GM12878 (cell line): ENCODE measurements at regions not wholly inside any gene's neighbourhood (a gene's known extent, or its start where the extent isn't known, plus 50 kb on each side); places are given as distances from the start of the nearest gene placed in this dataset.

Experiments
- ATAC-seq: fragments of 200-7000 bp; cut with Tn5 transposase; 3 replicates; pipeline ENCODE4 v1.9.1; 2020; ENCODE audit warnings: mild to moderate bottlenecking, moderate library complexity
- BruUV-seq: library from RNA; stranded (reverse); fragments of 400-500 nt; replicated peaks from 2 replicates; lab custom pipeline; 2021; lab: Mats Ljungman, UMichigan
- CTCF ChIA-PET: fragments of 300-600 bp; sonication (Branson Sonifier 250); formaldehyde crosslinking; extraction: SDS; loops from one replicate; lab custom pipeline; 2021; ENCODE audit warnings: inconsistent platforms; lab: Yijun Ruan, JAX
- POLR2A ChIA-PET: fragments of 350-600 bp; formaldehyde crosslinking; extraction: SDS; loops from one replicate; lab custom pipeline; 2021; ENCODE audit warnings: inconsistent platforms; lab: Charles Lee
- RAD21 ChIA-PET: fragments of 300-600 bp; sonication (Branson Sonifier 250); formaldehyde crosslinking; loops from one replicate; lab custom pipeline; 2023; ENCODE audit warnings: antibody characterized with exemption; ENCODE audit not compliant: unreplicated experiment; lab: Charles Lee
- SMC1A ChIA-PET: fragments of 300-600 bp; sonication (Branson Sonifier 250); formaldehyde crosslinking; loops from one replicate; lab custom pipeline; 2023; ENCODE audit not compliant: unreplicated experiment, uncharacterized antibody; lab: Charles Lee
- DNase-seq: peaks from one replicate; pipeline ENCODE4 v3.0.0-alpha.2; 2011; ENCODE audit warnings: low read depth, low spot score
- FAIRE-seq: peaks from 3 replicates; lab custom pipeline; 2011; peaks lifted over from hg19 to GRCh38; lab: Jason Lieb, UNC
- H2AFZ ChIP-seq: 2 replicates; pipeline ENCODE4 v1.6.0; 2011; ENCODE audit warnings: low read depth, low read length, control low read depth; ENCODE audit not compliant: control insufficient read depth
- H3K27ac ChIP-seq: 2 replicates; pipeline ENCODE4 v1.5.1; 2011; ENCODE audit warnings: control low read depth; ENCODE audit not compliant: control insufficient read depth, insufficient read depth
- H3K27me3 ChIP-seq, 2 experiments: replicated peaks in 1 of 2; 2 replicates each; pipeline versions ENCODE4 v1.6.0 to v1.6.1; 2011; ENCODE audit warnings: low read length in 1 of 2; ENCODE audit not compliant: control insufficient read depth in 2 of 2, insufficient read depth in 2 of 2
- H3K36me3 ChIP-seq, 2 experiments: 2 replicates each; pipeline ENCODE4 v1.5.1; 2011; ENCODE audit warnings: low read length in 1 of 2; ENCODE audit not compliant: control insufficient read depth in 2 of 2, insufficient read depth in 2 of 2
- H3K4me1 ChIP-seq: 2 replicates; pipeline ENCODE4 v1.6.1; 2011; ENCODE audit warnings: mild to moderate bottlenecking, low read length, moderate library complexity, mixed read lengths; ENCODE audit not compliant: control insufficient read depth, insufficient read depth
- H3K4me2 ChIP-seq: 2 replicates; pipeline ENCODE4 v1.6.0; 2011; ENCODE audit warnings: control low read depth; ENCODE audit not compliant: control insufficient read depth, insufficient read depth
- H3K4me3 ChIP-seq: fragments of 200-600 bp; sonication (generic); 2 replicates; pipeline ENCODE4 v1.5.1; 2016
- H3K79me2 ChIP-seq: 2 replicates; pipeline ENCODE4 v1.6.0; 2011; ENCODE audit warnings: low read length; ENCODE audit not compliant: control insufficient read depth, insufficient read depth
- H3K9ac ChIP-seq: 2 replicates; pipeline ENCODE4 v1.8.0; 2011; ENCODE audit warnings: low read length, control low read depth, mixed read lengths; ENCODE audit not compliant: control insufficient read depth, insufficient read depth
- H3K9me3 ChIP-seq: replicated peaks from 3 replicates; pipeline ENCODE4 v1.5.1; 2011; ENCODE audit warnings: mild to moderate bottlenecking, low read length; ENCODE audit not compliant: control insufficient read depth, insufficient read depth
- H4K20me1 ChIP-seq: 2 replicates; pipeline ENCODE4 v1.6.0; 2011; ENCODE audit not compliant: control insufficient read depth, insufficient read depth
- BACH1 ChIP-seq: fragments of 450-650 bp; IDR thresholded peaks from 2 replicates; pipeline ENCODE4 v1.6.1; 2017; ENCODE audit warnings: mild to moderate bottlenecking, borderline replicate concordance
- CBX5 ChIP-seq: sonication (generic); IDR thresholded peaks from 2 replicates; pipeline ENCODE4 v1.6.1; 2016; ENCODE audit warnings: low read depth, moderate library complexity, mild to moderate bottlenecking, inconsistent platforms
- EP300 ChIP-seq, 2 experiments: fragments of 150-350 bp in 1 of 2; IDR thresholded peaks; 2 replicates each; pipeline ENCODE4 v1.6.1; 2011 to 2012; ENCODE audit warnings: low read depth in 2 of 2, low read length in 2 of 2, borderline replicate concordance in 1 of 2, improper control_type of control experiment in 1 of 2, inconsistent platforms in 1 of 2; ENCODE audit not compliant: control insufficient read depth in 1 of 2
- EZH2 ChIP-seq: IDR thresholded peaks from 2 replicates; pipeline ENCODE4 v1.6.1; 2012; ENCODE audit warnings: low read depth, mild to moderate bottlenecking, control low read depth, inconsistent platforms, low read length, borderline replicate concordance; ENCODE audit not compliant: control insufficient read depth
- IKZF2 ChIP-seq, 2 experiments: fragments of 450-650 bp; IDR thresholded peaks; 2 replicates each; pipeline ENCODE4 v1.6.1; 2017; ENCODE audit warnings: mild to moderate bottlenecking in 2 of 2, moderate library complexity in 2 of 2
- IRF5 ChIP-seq: fragments of 450-650 bp; IDR thresholded peaks from 2 replicates; pipeline ENCODE4 v1.6.1; 2017; ENCODE audit warnings: borderline replicate concordance
- JUND ChIP-seq: IDR thresholded peaks from 2 replicates; pipeline ENCODE4 v1.6.1; 2012; ENCODE audit warnings: low read depth, mild to moderate bottlenecking, low read length, improper control_type of control experiment, moderate library complexity
- NFYB ChIP-seq: IDR thresholded peaks from 2 replicates; pipeline ENCODE4 v1.6.1; 2011; ENCODE audit warnings: low read depth, mild to moderate bottlenecking, low read length, improper control_type of control experiment, moderate library complexity; ENCODE audit not compliant: insufficient read depth
- PML ChIP-seq: IDR thresholded peaks from 2 replicates; pipeline ENCODE4 v1.6.1; 2012; ENCODE audit warnings: low read length, inconsistent platforms
- TARDBP ChIP-seq: IDR thresholded peaks from 2 replicates; pipeline ENCODE4 v1.6.1; 2016; ENCODE audit warnings: borderline replicate concordance
- YY1 ChIP-seq: IDR thresholded peaks from 2 replicates; pipeline ENCODE4 v1.6.1; 2011; ENCODE audit warnings: low read depth, mild to moderate bottlenecking, low read length
- ZNF592 ChIP-seq: fragments of 450-650 bp; IDR thresholded peaks from 2 replicates; pipeline ENCODE4 v1.6.1; 2017; ENCODE audit warnings: mild to moderate bottlenecking, moderate library complexity
- WGBS: methylation state at CpG from one replicate; pipeline ENCODE4 v1.1.6; 2016; ENCODE audit warnings: low lambda C conversion rate; ENCODE audit not compliant: insufficient replicate concordance, insufficient coverage; ENCODE audit errors: missing lambda C conversion rate; 5-methylcytosine and 5-hydroxymethylcytosine counted together
- in situ Hi-C: fragments of 300-500 bp; cut with MboI; formaldehyde crosslinking; loops from 9 replicates; pipeline ENCODE4 v1.14.3; 2018; ENCODE audit warnings: mixed read lengths
- intact Hi-C: fragments of 100-400 bp; cut with micrococcal nuclease; formaldehyde crosslinking; loops from one replicate; pipeline ENCODE4 v1.14.2; 2022; ENCODE audit not compliant: unreplicated experiment
- TF ChIP-seq, protein P1 (sequence below): fragments of 450-650 bp; IDR thresholded peaks from 2 replicates; pipeline ENCODE4 v1.6.1; 2017; ENCODE audit warnings: mild to moderate bottlenecking, moderate library complexity

DNA sequence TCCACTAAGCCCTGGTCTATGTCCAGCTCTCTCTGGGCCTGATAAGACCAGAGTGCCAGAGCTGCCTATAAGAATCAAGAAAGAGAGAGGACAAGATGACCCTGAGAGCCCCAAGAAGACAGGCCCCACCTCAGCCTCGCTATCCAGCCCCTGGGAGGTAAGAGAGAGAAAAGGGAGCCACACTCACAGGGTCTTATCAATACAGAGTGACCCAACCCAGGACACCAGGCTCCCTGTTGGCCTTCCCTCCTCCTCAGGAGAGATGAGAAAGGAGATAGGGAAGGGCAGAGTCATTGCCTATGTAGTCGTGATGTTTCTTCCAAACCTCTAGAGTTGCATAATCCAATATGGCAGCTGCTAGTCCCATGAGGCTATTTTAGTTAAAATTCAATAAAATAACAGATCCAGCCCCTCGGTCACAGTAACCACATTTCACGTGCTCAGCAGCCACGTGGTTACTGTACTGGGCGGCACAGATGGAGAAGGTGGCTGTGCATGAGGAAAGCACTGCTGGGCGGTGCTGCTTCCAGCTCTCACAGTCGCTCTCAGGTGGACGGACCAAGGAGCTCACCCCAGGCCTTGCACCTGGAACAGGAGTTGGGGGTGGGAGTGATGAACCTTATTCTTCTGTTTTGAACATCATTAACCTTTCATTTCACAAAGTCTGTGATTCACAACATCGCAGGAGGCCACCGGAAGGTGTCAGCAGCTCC, 525.8 kb downstream of the SHQ1 start (continued):
- TF ChIP-seq, protein P1, sequence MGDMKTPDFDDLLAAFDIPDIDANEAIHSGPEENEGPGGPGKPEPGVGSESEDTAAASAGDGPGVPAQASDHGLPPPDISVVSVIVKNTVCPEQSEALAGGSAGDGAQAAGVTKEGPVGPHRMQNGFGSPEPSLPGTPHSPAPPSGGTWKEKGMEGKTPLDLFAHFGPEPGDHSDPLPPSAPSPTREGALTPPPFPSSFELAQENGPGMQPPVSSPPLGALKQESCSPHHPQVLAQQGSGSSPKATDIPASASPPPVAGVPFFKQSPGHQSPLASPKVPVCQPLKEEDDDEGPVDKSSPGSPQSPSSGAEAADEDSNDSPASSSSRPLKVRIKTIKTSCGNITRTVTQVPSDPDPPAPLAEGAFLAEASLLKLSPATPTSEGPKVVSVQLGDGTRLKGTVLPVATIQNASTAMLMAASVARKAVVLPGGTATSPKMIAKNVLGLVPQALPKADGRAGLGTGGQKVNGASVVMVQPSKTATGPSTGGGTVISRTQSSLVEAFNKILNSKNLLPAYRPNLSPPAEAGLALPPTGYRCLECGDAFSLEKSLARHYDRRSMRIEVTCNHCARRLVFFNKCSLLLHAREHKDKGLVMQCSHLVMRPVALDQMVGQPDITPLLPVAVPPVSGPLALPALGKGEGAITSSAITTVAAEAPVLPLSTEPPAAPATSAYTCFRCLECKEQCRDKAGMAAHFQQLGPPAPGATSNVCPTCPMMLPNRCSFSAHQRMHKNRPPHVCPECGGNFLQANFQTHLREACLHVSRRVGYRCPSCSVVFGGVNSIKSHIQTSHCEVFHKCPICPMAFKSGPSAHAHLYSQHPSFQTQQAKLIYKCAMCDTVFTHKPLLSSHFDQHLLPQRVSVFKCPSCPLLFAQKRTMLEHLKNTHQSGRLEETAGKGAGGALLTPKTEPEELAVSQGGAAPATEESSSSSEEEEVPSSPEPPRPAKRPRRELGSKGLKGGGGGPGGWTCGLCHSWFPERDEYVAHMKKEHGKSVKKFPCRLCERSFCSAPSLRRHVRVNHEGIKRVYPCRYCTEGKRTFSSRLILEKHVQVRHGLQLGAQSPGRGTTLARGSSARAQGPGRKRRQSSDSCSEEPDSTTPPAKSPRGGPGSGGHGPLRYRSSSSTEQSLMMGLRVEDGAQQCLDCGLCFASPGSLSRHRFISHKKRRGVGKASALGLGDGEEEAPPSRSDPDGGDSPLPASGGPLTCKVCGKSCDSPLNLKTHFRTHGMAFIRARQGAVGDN = no peak
- no peak for TF ChIP-seq PML

GRCh38 chr3:72320955-72321303, 527.3 kb downstream of the SHQ1 start:
- ChIA-PET POLR2A (no interaction called here), CTCF (no interaction called here), SMC1A (no interaction called here), RAD21 (interaction anchor here (0.8 kb wide), 1 partner anchor 13 kb away, joined by 3 read pairs; no protein-coding TSS in a partner anchor)
- WGBS = 79% methylated on average over 3 of the region's 3 CpGs
- ATAC-seq = no peak
- H3K4me2 ChIP-seq = no peak overlapping the region
- peaks cover 3% of the 10 kb centered on the region; the same call in 1 of the 2 replicates for H3K4me1 ChIP-seq
- no TSS peak for BruUV-seq
- in situ Hi-C loops = no loop called here
- H3K9ac ChIP-seq = no peak overlapping the region
- no peak overlapping the region for H3K4me3 ChIP-seq
- H4K20me1 ChIP-seq = no peaks in the 10 kb centered on the region
- intact Hi-C loops = no loop called here
- H2AFZ ChIP-seq = no peak overlapping the region
- H3K79me2 ChIP-seq = no peaks in the 10 kb centered on the region
- H3K36me3 ChIP-seq = no peaks in the 10 kb centered on the region
- no peak for FAIRE-seq
- no peaks in the 10 kb centered on the region; a peak in 1 of 4 replicates for H3K27me3 ChIP-seq
- H3K27ac ChIP-seq = no peak overlapping the region
- no peaks in the 10 kb centered on the region; the same call in 2 of the 3 replicates for H3K9me3 ChIP-seq
- no peak for DNase-seq
- no peak for TF ChIP-seq YY1
- no peak for TF ChIP-seq JUND
- TF ChIP-seq BACH1 = no peak
- no peak for TF ChIP-seq IKZF2 (IDR thresholded peaks at IDR 0.05)
- no peak for TF ChIP-seq EZH2
- TF ChIP-seq TARDBP = no peak
- no peak for TF ChIP-seq CBX5
- TF ChIP-seq IRF5 = no peak
- TF ChIP-seq ZNF592 = no peak
- TF ChIP-seq EP300 (IDR thresholded peaks at IDR 0.05; ENCODE audit: borderline replicate concordance in 1 of 2, control insufficient read depth in 1 of 2, low read depth in 2 of 2, low read length in 2 of 2) = no peak
- no peak for TF ChIP-seq NFYB
